GM19238 (cell line): ENCODE measurements at regions not wholly inside any gene's neighbourhood (a gene's known extent, or its start where the extent isn't known, plus 50 kb on each side); places are given as distances from the start of the nearest gene placed in this dataset.

Experiments used
- DNase-seq: peaks from one replicate; pipeline ENCODE4 v3.0.0; 2011; ENCODE audit warnings: low spot score; ENCODE audit not compliant: insufficient read length

GRCh38 chr1:208538078-208538477 lies 293.9 kb upstream of the PLXNA2 start:
- DNase-seq = no peak

- DNase-seq = no peak
Observed at GRCh38 chr1:208538587-208538986, 294.4 kb upstream of the PLXNA2 start.

GRCh38 chr1:208540724-208541123 lies 296.5 kb upstream of the PLXNA2 start:
- no peak for DNase-seq

GRCh38 chr1:208541225-208541855 lies 297.2 kb upstream of the PLXNA2 start:
- no peak for DNase-seq

- DNase-seq = no peak
Observed at GRCh38 chr1:208542309-208542708, 298.1 kb upstream of the PLXNA2 start.

GRCh38 chr1:208544053-208544452 lies 299.9 kb upstream of the PLXNA2 start:
- DNase-seq = no peak

- no peak for DNase-seq
Observed at GRCh38 chr1:208544794-208545193, 300.6 kb upstream of the PLXNA2 start.

- DNase-seq = no peak
Observed at GRCh38 chr1:208551024-208551423, 306.8 kb upstream of the PLXNA2 start.

- DNase-seq = no peak
Observed at GRCh38 chr1:208551633-208552320, 307.6 kb upstream of the PLXNA2 start.

- DNase-seq = no peak
Observed at GRCh38 chr1:208552928-208553327, 308.7 kb upstream of the PLXNA2 start.

GRCh38 chr1:208556461-208556860 lies 312.3 kb upstream of the PLXNA2 start:
- DNase-seq = no peak

GRCh38 chr1:208557046-208557722 lies 313.0 kb upstream of the PLXNA2 start:
- DNase-seq = no peak

- no peak for DNase-seq
Observed at GRCh38 chr1:208557723-208558094, 313.5 kb upstream of the PLXNA2 start.

GRCh38 chr1:208559597-208560329 lies 315.6 kb upstream of the PLXNA2 start:
- DNase-seq = no peak

GRCh38 chr1:208562151-208562960 lies 318.2 kb upstream of the PLXNA2 start:
- DNase-seq = no peak

GRCh38 chr1:208564466-208564865 lies 320.3 kb upstream of the PLXNA2 start:
- no peak for DNase-seq

GRCh38 chr1:208565756-208566440 lies 321.7 kb upstream of the PLXNA2 start:
- no peak for DNase-seq

- DNase-seq = no peak
Observed at GRCh38 chr1:208569181-208569580, 325.0 kb upstream of the PLXNA2 start.

GRCh38 chr1:208570362-208570761 lies 326.2 kb upstream of the PLXNA2 start:
- DNase-seq = no peak

- no peak for DNase-seq
Observed at GRCh38 chr1:208576425-208576824, 332.2 kb upstream of the PLXNA2 start.
